ENCODE measurements at regions not wholly inside any gene's neighbourhood (a gene's known extent, or its start where the extent isn't known, plus 50 kb on each side); places are given as distances from the start of the nearest gene placed in this dataset.

- H3K36me3 ChIP-seq (ENCODE audit: insufficient read depth, low read length): no peaks in the 10 kb centered on the region
- H3K4me3 ChIP-seq (ENCODE audit: low read depth, low read length): no peak overlapping the region
- no peak overlapping the region for H2AFZ ChIP-seq (ENCODE audit: low read length, unreplicated experiment)
- no peaks in the 10 kb centered on the region for H3K79me2 ChIP-seq (ENCODE audit: control insufficient read depth, insufficient read depth, low read length, unreplicated experiment)
- no peak overlapping the region for H3K27ac ChIP-seq (ENCODE audit: low read depth, low read length)
- no peaks in the 10 kb centered on the region for H3K27me3 ChIP-seq (ENCODE audit: insufficient read depth, low read length)
- H3K4me1 ChIP-seq (ENCODE audit: control insufficient read depth, insufficient read depth, low read length, unreplicated experiment): no peaks in the 10 kb centered on the region
Measured at GRCh38 chr3:163914567-163914966, 1163.7 kb downstream of the SI start.

GRCh38 chr3:163891771-163892170 is 1186.5 kb downstream of the SI start:
- Histone ChIP-seq H2AFZ (ENCODE audit: low read length, unreplicated experiment) (peak overlapping the region; percentile 38), H3K4me3 (ENCODE audit: low read depth, low read length) (no peak overlapping the region)

GRCh38 chr3:163890661-163891060 is 1187.6 kb downstream of the SI start:
- Histone ChIP-seq H3K79me2 (ENCODE audit: control insufficient read depth, insufficient read depth, low read length, unreplicated experiment) (no peaks in the 10 kb centered on the region), H3K4me3 (ENCODE audit: low read depth, low read length) (no peak overlapping the region), H3K27ac (ENCODE audit: low read depth, low read length) (no peak overlapping the region), H3K4me1 (ENCODE audit: control insufficient read depth, insufficient read depth, low read length, unreplicated experiment) (no peaks in the 10 kb centered on the region), H2AFZ (ENCODE audit: low read length, unreplicated experiment) (no peak overlapping the region), H3K27me3 (ENCODE audit: insufficient read depth, low read length) (no peaks in the 10 kb centered on the region), H3K36me3 (ENCODE audit: insufficient read depth, low read length) (no peaks in the 10 kb centered on the region)

More at GRCh38 chr3:163891771-163892170, 1186.5 kb downstream of the SI start:
- Histone ChIP-seq H3K79me2 (ENCODE audit: control insufficient read depth, insufficient read depth, low read length, unreplicated experiment) (no peaks in the 10 kb centered on the region), H3K27me3 (ENCODE audit: insufficient read depth, low read length) (no peaks in the 10 kb centered on the region), H3K4me1 (ENCODE audit: control insufficient read depth, insufficient read depth, low read length, unreplicated experiment) (no peaks in the 10 kb centered on the region), H3K36me3 (ENCODE audit: insufficient read depth, low read length) (no peaks in the 10 kb centered on the region), H3K27ac (ENCODE audit: low read depth, low read length) (no peak overlapping the region)

GRCh38 chr3:163879172-163879571 is 1199.1 kb downstream of the SI start:
- H3K4me1 ChIP-seq (ENCODE audit: control insufficient read depth, insufficient read depth, low read length, unreplicated experiment): no peaks in the 10 kb centered on the region

GRCh38 chr3:163878396-163878795 is 1199.9 kb downstream of the SI start:
- Histone ChIP-seq H2AFZ (ENCODE audit: low read length, unreplicated experiment) (no peak overlapping the region), H3K27ac (ENCODE audit: low read depth, low read length) (no peak overlapping the region), H3K4me3 (ENCODE audit: low read depth, low read length) (no peak overlapping the region), H3K27me3 (ENCODE audit: insufficient read depth, low read length) (no peaks in the 10 kb centered on the region), H3K79me2 (ENCODE audit: control insufficient read depth, insufficient read depth, low read length, unreplicated experiment) (no peaks in the 10 kb centered on the region), H3K4me1 (ENCODE audit: control insufficient read depth, insufficient read depth, low read length, unreplicated experiment) (no peaks in the 10 kb centered on the region), H3K36me3 (ENCODE audit: insufficient read depth, low read length) (no peaks in the 10 kb centered on the region)

More at GRCh38 chr3:163879172-163879571, 1199.1 kb downstream of the SI start:
- Histone ChIP-seq H2AFZ (ENCODE audit: low read length, unreplicated experiment) (no peak overlapping the region), H3K27me3 (ENCODE audit: insufficient read depth, low read length) (no peaks in the 10 kb centered on the region), H3K27ac (ENCODE audit: low read depth, low read length) (no peak overlapping the region), H3K36me3 (ENCODE audit: insufficient read depth, low read length) (no peaks in the 10 kb centered on the region), H3K4me3 (ENCODE audit: low read depth, low read length) (no peak overlapping the region), H3K79me2 (ENCODE audit: control insufficient read depth, insufficient read depth, low read length, unreplicated experiment) (no peaks in the 10 kb centered on the region)

- no peaks in the 10 kb centered on the region for H3K4me1 ChIP-seq (ENCODE audit: control insufficient read depth, insufficient read depth, low read length, unreplicated experiment)
- no peak overlapping the region for H2AFZ ChIP-seq (ENCODE audit: low read length, unreplicated experiment)
- H3K27ac ChIP-seq (ENCODE audit: low read depth, low read length): no peak overlapping the region
- no peaks in the 10 kb centered on the region for H3K79me2 ChIP-seq (ENCODE audit: control insufficient read depth, insufficient read depth, low read length, unreplicated experiment)
- no peak overlapping the region for H3K4me3 ChIP-seq (ENCODE audit: low read depth, low read length)
- H3K27me3 ChIP-seq (ENCODE audit: insufficient read depth, low read length): no peaks in the 10 kb centered on the region
- no peaks in the 10 kb centered on the region for H3K36me3 ChIP-seq (ENCODE audit: insufficient read depth, low read length)
Measured at GRCh38 chr3:163877805-163878204, 1200.5 kb downstream of the SI start.

GRCh38 chr3:163863146-163863545 is 1215.2 kb downstream of the SI start:
- Histone ChIP-seq H3K4me3 (ENCODE audit: low read depth, low read length) (no peak overlapping the region), H3K27ac (ENCODE audit: low read depth, low read length) (no peak overlapping the region), H2AFZ (ENCODE audit: low read length, unreplicated experiment) (no peak overlapping the region), H3K27me3 (ENCODE audit: insufficient read depth, low read length) (no peaks in the 10 kb centered on the region), H3K79me2 (ENCODE audit: control insufficient read depth, insufficient read depth, low read length, unreplicated experiment) (no peaks in the 10 kb centered on the region), H3K4me1 (ENCODE audit: control insufficient read depth, insufficient read depth, low read length, unreplicated experiment) (peaks cover 12% of the 10 kb centered on the region), H3K36me3 (ENCODE audit: insufficient read depth, low read length) (no peaks in the 10 kb centered on the region)

GRCh38 chr3:163852233-163852632 is 1226.1 kb downstream of the SI start:
- Histone ChIP-seq H3K27me3 (ENCODE audit: insufficient read depth, low read length) (no peaks in the 10 kb centered on the region), H3K36me3 (ENCODE audit: insufficient read depth, low read length) (no peaks in the 10 kb centered on the region), H3K4me3 (ENCODE audit: low read depth, low read length) (no peak overlapping the region), H2AFZ (ENCODE audit: low read length, unreplicated experiment) (no peak overlapping the region), H3K27ac (ENCODE audit: low read depth, low read length) (no peak overlapping the region), H3K79me2 (ENCODE audit: control insufficient read depth, insufficient read depth, low read length, unreplicated experiment) (no peaks in the 10 kb centered on the region), H3K4me1 (ENCODE audit: control insufficient read depth, insufficient read depth, low read length, unreplicated experiment) (no peaks in the 10 kb centered on the region)

- Histone ChIP-seq H2AFZ (ENCODE audit: low read length, unreplicated experiment) (no peak overlapping the region), H3K36me3 (ENCODE audit: insufficient read depth, low read length) (no peaks in the 10 kb centered on the region), H3K79me2 (ENCODE audit: control insufficient read depth, insufficient read depth, low read length, unreplicated experiment) (no peaks in the 10 kb centered on the region), H3K4me3 (ENCODE audit: low read depth, low read length) (no peak overlapping the region), H3K27me3 (ENCODE audit: insufficient read depth, low read length) (no peaks in the 10 kb centered on the region), H3K27ac (ENCODE audit: low read depth, low read length) (no peak overlapping the region), H3K4me1 (ENCODE audit: control insufficient read depth, insufficient read depth, low read length, unreplicated experiment) (no peaks in the 10 kb centered on the region)
Measured at GRCh38 chr3:163838769-163839168, 1239.5 kb downstream of the SI start.

GRCh38 chr3:163832547-163832946 is 1245.7 kb downstream of the SI start:
- Histone ChIP-seq H3K4me1 (ENCODE audit: control insufficient read depth, insufficient read depth, low read length, unreplicated experiment) (no peaks in the 10 kb centered on the region), H3K27ac (ENCODE audit: low read depth, low read length) (no peak overlapping the region), H3K36me3 (ENCODE audit: insufficient read depth, low read length) (no peaks in the 10 kb centered on the region), H3K79me2 (ENCODE audit: control insufficient read depth, insufficient read depth, low read length, unreplicated experiment) (no peaks in the 10 kb centered on the region), H3K27me3 (ENCODE audit: insufficient read depth, low read length) (no peaks in the 10 kb centered on the region), H3K4me3 (ENCODE audit: low read depth, low read length) (no peak overlapping the region), H2AFZ (ENCODE audit: low read length, unreplicated experiment) (no peak overlapping the region)

- Histone ChIP-seq H3K4me1 (ENCODE audit: control insufficient read depth, insufficient read depth, low read length, unreplicated experiment) (peaks cover 3% of the 10 kb centered on the region), H3K4me3 (ENCODE audit: low read depth, low read length) (no peak overlapping the region), H3K36me3 (ENCODE audit: insufficient read depth, low read length) (no peaks in the 10 kb centered on the region), H3K27me3 (ENCODE audit: insufficient read depth, low read length) (no peaks in the 10 kb centered on the region), H2AFZ (ENCODE audit: low read length, unreplicated experiment) (no peak overlapping the region), H3K79me2 (ENCODE audit: control insufficient read depth, insufficient read depth, low read length, unreplicated experiment) (no peaks in the 10 kb centered on the region), H3K27ac (ENCODE audit: low read depth, low read length) (no peak overlapping the region)
Measured at GRCh38 chr3:163821841-163822240, 1256.5 kb downstream of the SI start.
